Esophagus squamous epithelium (tissue), 5 donors: ENCODE measurements at regions not wholly inside any gene's neighbourhood (a gene's known extent, or its start where the extent isn't known, plus 50 kb on each side); places are given as distances from the start of the nearest gene placed in this dataset.

ENCODE experiments used
- DNase-seq: peaks from one replicate; lab custom pipeline; 2025; lab: John Stamatoyannopoulos, UW
- H3K27ac ChIP-seq, 4 donors: fragments of 200-600 bp; sonication (generic); one replicate each; pipeline ENCODE4 v1.5.1; 2016 to 2019; ENCODE audit warnings: mild to moderate bottlenecking in 1 of 4
- H3K27me3 ChIP-seq, 4 donors: fragments of 200-600 bp; sonication (generic); 1 replicate in 3 of 4; 2 replicates in 1 of 4; pipeline versions ENCODE4 v1.5.1 to v1.6.0; 2017 to 2021; ENCODE audit warnings: antibody characterized with exemption in 1 of 4
- H3K36me3 ChIP-seq, 3 donors: fragments of 200-600 bp; sonication (generic); one replicate each; pipeline ENCODE4 v1.5.1; 2016 to 2019
- H3K4me1 ChIP-seq, 3 donors: fragments of 200-600 bp; sonication (generic); one replicate each; pipeline ENCODE4 v1.5.1; 2017 to 2019
- H3K4me3 ChIP-seq, 4 donors: fragments of 200-600 bp; sonication (generic); 1 replicate in 3 of 4; 2 replicates in 1 of 4; pipeline ENCODE4 v1.5.1; 2016 to 2019; ENCODE audit warnings: mild to moderate bottlenecking in 2 of 4, moderate library complexity in 1 of 4
- H3K9me3 ChIP-seq, 3 donors: fragments of 200-600 bp; sonication (generic); one replicate each; pipeline ENCODE4 v1.5.1; 2016 to 2019
- POLR2A ChIP-seq, 4 donors: fragments of 450-650 bp; IDR thresholded peaks; one replicate each; pipeline ENCODE4 v1.6.1; 2017; ENCODE audit warnings: antibody characterized with exemption in 4 of 4, mild to moderate bottlenecking in 4 of 4, moderate library complexity in 3 of 4
- WGBS, 2 donors: methylation state at CpG; one replicate each; pipeline ENCODE4 v1.1.5; 2018; 5-methylcytosine and 5-hydroxymethylcytosine counted together
- intact Hi-C: fragments of 100-400 bp; cut with DNase I; formaldehyde crosslinking; loops from one replicate; pipeline ENCODE4 v1.15.0; 2022
- TF ChIP-seq, protein P1 (sequence below), 6 experiments: fragments of 450-650 bp in 4 of 6; fragments of 200-600 bp in 2 of 6; sonication (generic) in 2 of 6; IDR thresholded peaks; one replicate each; pipeline ENCODE4 v1.5.1; 2016 to 2019; ENCODE audit warnings: antibody characterized with exemption in 6 of 6, mild to moderate bottlenecking in 4 of 6, moderate library complexity in 4 of 6
- donor health status: DM: yes; HTN: yes; CAD: no.

DNA sequence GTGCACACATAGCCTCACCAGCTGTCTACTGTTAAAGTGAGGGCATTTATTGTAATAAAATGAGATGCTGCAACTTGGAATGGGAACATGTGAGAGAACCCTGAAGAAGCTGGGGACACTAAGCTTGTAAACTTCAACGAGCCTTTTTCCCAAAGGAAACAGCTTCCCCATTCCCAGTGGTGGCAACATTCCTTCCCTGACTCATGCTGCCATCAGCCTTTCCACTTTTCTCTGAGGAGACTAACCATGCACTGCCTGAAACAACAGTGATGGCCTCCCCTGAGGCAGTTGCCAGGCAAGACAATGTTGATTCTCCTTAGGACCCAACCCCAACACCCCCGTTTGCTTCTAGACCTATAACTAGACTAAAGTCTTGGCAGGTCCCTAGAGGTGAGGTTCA is 928.3 kb downstream of the GLUD2 start:
- TF ChIP-seq, protein P1, sequence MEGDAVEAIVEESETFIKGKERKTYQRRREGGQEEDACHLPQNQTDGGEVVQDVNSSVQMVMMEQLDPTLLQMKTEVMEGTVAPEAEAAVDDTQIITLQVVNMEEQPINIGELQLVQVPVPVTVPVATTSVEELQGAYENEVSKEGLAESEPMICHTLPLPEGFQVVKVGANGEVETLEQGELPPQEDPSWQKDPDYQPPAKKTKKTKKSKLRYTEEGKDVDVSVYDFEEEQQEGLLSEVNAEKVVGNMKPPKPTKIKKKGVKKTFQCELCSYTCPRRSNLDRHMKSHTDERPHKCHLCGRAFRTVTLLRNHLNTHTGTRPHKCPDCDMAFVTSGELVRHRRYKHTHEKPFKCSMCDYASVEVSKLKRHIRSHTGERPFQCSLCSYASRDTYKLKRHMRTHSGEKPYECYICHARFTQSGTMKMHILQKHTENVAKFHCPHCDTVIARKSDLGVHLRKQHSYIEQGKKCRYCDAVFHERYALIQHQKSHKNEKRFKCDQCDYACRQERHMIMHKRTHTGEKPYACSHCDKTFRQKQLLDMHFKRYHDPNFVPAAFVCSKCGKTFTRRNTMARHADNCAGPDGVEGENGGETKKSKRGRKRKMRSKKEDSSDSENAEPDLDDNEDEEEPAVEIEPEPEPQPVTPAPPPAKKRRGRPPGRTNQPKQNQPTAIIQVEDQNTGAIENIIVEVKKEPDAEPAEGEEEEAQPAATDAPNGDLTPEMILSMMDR (IDR thresholded peaks at IDR 0.05), result no peak
- no peak for TF ChIP-seq POLR2A (IDR thresholded peaks at IDR 0.05)
- Histone ChIP-seq H3K27ac (no peak overlapping the region), H3K4me3 (no peak overlapping the region), H3K27me3 (no peaks in the 10 kb centered on the region), H3K4me1 (no peaks in the 10 kb centered on the region), H3K9me3 (no peaks in the 10 kb centered on the region), H3K36me3 (no peaks in the 10 kb centered on the region)
- WGBS, 2 donors, result 67% methylated on average over 2 of the region's 2 CpGs; no CpG with 5 or more reads in 1 of the 2 donors
- no peak for DNase-seq
- intact Hi-C loops, result no loop called here

DNA sequence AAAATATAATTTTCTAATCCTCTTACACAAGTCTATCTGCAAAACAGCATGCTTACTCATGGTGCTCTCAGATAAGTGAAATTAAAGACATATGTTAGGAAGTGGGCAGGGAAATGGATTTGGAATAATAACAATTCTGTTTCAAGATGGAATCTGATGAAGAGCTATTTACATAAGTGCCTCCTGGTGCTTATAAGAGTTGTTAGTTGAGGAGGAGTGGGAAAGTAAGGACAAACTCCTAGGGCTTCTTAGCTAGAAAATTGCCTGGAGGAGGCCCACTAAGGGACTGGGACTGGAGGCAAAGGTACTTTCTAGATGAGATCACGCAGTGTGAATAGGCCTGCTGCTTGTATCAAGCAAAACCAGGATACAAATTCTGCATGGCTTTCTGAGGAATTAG is 939.8 kb downstream of the GLUD2 start:
- no peak overlapping the region for H3K27ac ChIP-seq
- no peak overlapping the region for H3K4me3 ChIP-seq
- intact Hi-C loops, result no loop called here
- H3K36me3 ChIP-seq, result no peaks in the 10 kb centered on the region
- H3K9me3 ChIP-seq, result no peaks in the 10 kb centered on the region
- no peaks in the 10 kb centered on the region for H3K27me3 ChIP-seq
- WGBS, 2 donors, result 84 to 100% methylated on average over 1 of the region's 1 CpG
- no peak for DNase-seq
- no peaks in the 10 kb centered on the region for H3K4me1 ChIP-seq
- TF ChIP-seq, protein P1 (IDR thresholded peaks at IDR 0.05), result no peak
- no peak for TF ChIP-seq POLR2A (IDR thresholded peaks at IDR 0.05)

GRCh38 chrX:121987835-121988234 is 940.4 kb downstream of the GLUD2 start:
- DNase-seq, result no peak
- H3K9me3 ChIP-seq, result no peaks in the 10 kb centered on the region
- TF ChIP-seq POLR2A (IDR thresholded peaks at IDR 0.05), result no peak
- TF ChIP-seq, protein P1 (IDR thresholded peaks at IDR 0.05), result no peak
- 69 to 77% methylated on average over 3 to 4 of the region's 4 CpGs for WGBS, 2 donors
- H3K36me3 ChIP-seq, result no peaks in the 10 kb centered on the region
- no peaks in the 10 kb centered on the region for H3K27me3 ChIP-seq
- H3K4me3 ChIP-seq, result no peak overlapping the region
- H3K27ac ChIP-seq, result no peak overlapping the region
- H3K4me1 ChIP-seq, result no peaks in the 10 kb centered on the region
- intact Hi-C loops, result no loop called here

GRCh38 chrX:122004127-122004526 is 956.7 kb downstream of the GLUD2 start:
- WGBS, 2 donors, result no CpG with 5 or more reads among the region's 10 CpGs
- no peak for TF ChIP-seq POLR2A (IDR thresholded peaks at IDR 0.05)
- TF ChIP-seq, protein P1 (IDR thresholded peaks at IDR 0.05), result no peak
- DNase-seq, result no peak
- no peaks in the 10 kb centered on the region for H3K9me3 ChIP-seq
- H3K27ac ChIP-seq, result no peak overlapping the region
- H3K27me3 ChIP-seq, result no peaks in the 10 kb centered on the region
- no peaks in the 10 kb centered on the region for H3K4me1 ChIP-seq
- H3K4me3 ChIP-seq, result no peak overlapping the region
- intact Hi-C loops, result no loop called here
- H3K36me3 ChIP-seq, result no peaks in the 10 kb centered on the region

DNA sequence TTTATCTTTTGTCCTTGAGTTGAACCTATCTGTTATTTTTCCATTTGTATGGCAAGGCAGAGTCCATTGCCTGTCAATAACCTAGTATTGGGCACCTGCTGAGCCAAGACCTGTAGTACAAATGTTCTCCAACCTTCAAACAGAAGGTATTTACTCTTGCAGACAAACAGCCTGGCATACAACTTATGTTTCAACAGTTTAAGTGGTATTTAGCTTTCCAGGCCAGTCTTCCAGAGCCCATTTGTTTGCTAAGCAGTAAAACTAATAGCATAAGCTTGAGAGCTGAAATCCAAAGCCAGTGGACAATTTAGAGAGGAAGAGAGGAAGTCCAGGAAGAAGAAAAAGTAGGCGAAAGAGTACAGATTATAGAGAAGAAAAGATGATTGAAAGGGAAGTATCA is 979.3 kb downstream of the GLUD2 start:
- WGBS, 2 donors, result 81 to 100% methylated on average over 1 of the region's 1 CpG
- Histone ChIP-seq H3K27ac (no peak overlapping the region), H3K36me3 (no peaks in the 10 kb centered on the region), H3K4me3 (no peak overlapping the region), H3K27me3 (no peaks in the 10 kb centered on the region), H3K9me3 (no peaks in the 10 kb centered on the region), H3K4me1 (no peaks in the 10 kb centered on the region)
- TF ChIP-seq, protein P1 (IDR thresholded peaks at IDR 0.05), result no peak
- no peak for TF ChIP-seq POLR2A (IDR thresholded peaks at IDR 0.05)
- intact Hi-C loops, result no loop called here
- no peak for DNase-seq
